ENCODE measurements at regions not wholly inside any gene's neighbourhood (a gene's known extent, or its start where the extent isn't known, plus 50 kb on each side); places are given as distances from the start of the nearest gene placed in this dataset.

GRCh38 chr15:35885870-35886269 is 339.9 kb upstream of the DPH6 start:
- intact Hi-C loops (cut with micrococcal nuclease; ENCODE audit: unreplicated experiment) (no loop called here), in situ Hi-C loops (cut with HindIII; ENCODE audit: low pct_unique_long_range_greater_than_20kb, low sequenced_read_pairs) (no loop called here)
- TF ChIP-seq TCF7L2 (IDR thresholded peaks at IDR 0.05; ENCODE audit: low read depth, low read length) = no peak
- TF ChIP-seq REST (IDR thresholded peaks at IDR 0.05; ENCODE audit: insufficient read depth in 1 of 2, low read depth in 2 of 2, low read length in 1 of 2) = no peak
- TF ChIP-seq SIN3A (IDR thresholded peaks at IDR 0.05; ENCODE audit: borderline replicate concordance, insufficient read depth, low read depth, low read length) = no peak
- TF ChIP-seq CTCF (IDR thresholded peaks at IDR 0.05) = no peak
- TF ChIP-seq POLR2AphosphoS5 (IDR thresholded peaks at IDR 0.05; ENCODE audit: low read depth, low read length) = no peak
- no peaks in the 10 kb centered on the region for H3K36me3 ChIP-seq (ENCODE audit: control insufficient read depth, insufficient read depth, low read length)
- no peaks in the 10 kb centered on the region for H3K9me3 ChIP-seq (ENCODE audit: control insufficient read depth, insufficient read depth, low read depth, low read length)
- no peaks in the 10 kb centered on the region for H3K27me3 ChIP-seq (ENCODE audit: control insufficient read depth, insufficient read depth, low read length)
- ChIA-PET POLR2A (no interaction called here), CTCF (no interaction called here)
- no peaks in the 10 kb centered on the region for H3K4me1 ChIP-seq (ENCODE audit: control insufficient read depth, insufficient read depth, low read length)
- no peak for ATAC-seq
- no TSS peak for BruUV-seq (replicated peaks)
- no peak overlapping the region for H3K4me3 ChIP-seq (ENCODE audit: low read depth in 2 of 2, low read length in 2 of 2)
- DNase-seq (ENCODE audit: low read depth, low spot score) = no peak
- no peak overlapping the region for H3K27ac ChIP-seq (ENCODE audit: low read length)

DNA sequence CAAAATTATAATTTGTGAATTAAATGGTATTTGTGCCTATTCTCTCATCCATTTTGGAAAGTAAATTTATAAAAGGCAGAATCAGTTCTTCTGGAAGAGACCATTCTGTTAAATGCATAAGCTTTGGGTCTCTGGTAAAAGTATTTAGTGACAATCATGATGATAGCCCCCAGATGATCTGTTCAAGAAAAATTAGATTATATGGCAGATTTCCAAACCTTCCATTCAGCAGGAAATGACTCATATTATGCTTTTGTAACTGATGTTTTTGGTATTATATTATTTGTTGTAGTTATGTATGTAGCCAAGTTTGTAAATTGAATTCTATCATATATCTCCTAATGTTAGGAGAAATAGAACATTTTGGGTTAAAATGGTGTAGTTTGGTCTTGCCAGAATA is 340.8 kb upstream of the DPH6 start:
- BruUV-seq (replicated peaks) = no TSS peak
- H3K36me3 ChIP-seq (ENCODE audit: control insufficient read depth, insufficient read depth, low read length) = no peaks in the 10 kb centered on the region
- in situ Hi-C loops (cut with HindIII; ENCODE audit: low pct_unique_long_range_greater_than_20kb, low sequenced_read_pairs) = no loop called here
- DNase-seq (ENCODE audit: low read depth, low spot score) (no peak), ATAC-seq (no peak)
- H3K4me3 ChIP-seq (ENCODE audit: low read depth in 2 of 2, low read length in 2 of 2) = no peak overlapping the region
- CTCF ChIA-PET = no interaction called here
- no peak overlapping the region for H3K27ac ChIP-seq (ENCODE audit: low read length)
- H3K9me3 ChIP-seq (ENCODE audit: control insufficient read depth, insufficient read depth, low read depth, low read length) = no peaks in the 10 kb centered on the region
- intact Hi-C loops (cut with micrococcal nuclease; ENCODE audit: unreplicated experiment) = no loop called here
- H3K27me3 ChIP-seq (ENCODE audit: control insufficient read depth, insufficient read depth, low read length) = no peaks in the 10 kb centered on the region
- POLR2A ChIA-PET = no interaction called here
- H3K4me1 ChIP-seq (ENCODE audit: control insufficient read depth, insufficient read depth, low read length) = no peaks in the 10 kb centered on the region
- TF ChIP-seq REST (IDR thresholded peaks at IDR 0.05; ENCODE audit: insufficient read depth in 1 of 2, low read depth in 2 of 2, low read length in 1 of 2) = no peak
- no peak for TF ChIP-seq CTCF (IDR thresholded peaks at IDR 0.05)
- TF ChIP-seq POLR2AphosphoS5 (IDR thresholded peaks at IDR 0.05; ENCODE audit: low read depth, low read length) = no peak
- no peak for TF ChIP-seq SIN3A (IDR thresholded peaks at IDR 0.05; ENCODE audit: borderline replicate concordance, insufficient read depth, low read depth, low read length)
- no peak for TF ChIP-seq TCF7L2 (IDR thresholded peaks at IDR 0.05; ENCODE audit: low read depth, low read length)

All from Panc1 (cell line).